ENCODE measurements at regions not wholly inside any gene's neighbourhood (a gene's known extent, or its start where the extent isn't known, plus 50 kb on each side); places are given as distances from the start of the nearest gene placed in this dataset.
"Not testable (repeated sequence)": the region's sequence is repeated elsewhere in the genome, so short reads cannot be mapped to it uniquely, and the experiment has no call there.

DNA sequence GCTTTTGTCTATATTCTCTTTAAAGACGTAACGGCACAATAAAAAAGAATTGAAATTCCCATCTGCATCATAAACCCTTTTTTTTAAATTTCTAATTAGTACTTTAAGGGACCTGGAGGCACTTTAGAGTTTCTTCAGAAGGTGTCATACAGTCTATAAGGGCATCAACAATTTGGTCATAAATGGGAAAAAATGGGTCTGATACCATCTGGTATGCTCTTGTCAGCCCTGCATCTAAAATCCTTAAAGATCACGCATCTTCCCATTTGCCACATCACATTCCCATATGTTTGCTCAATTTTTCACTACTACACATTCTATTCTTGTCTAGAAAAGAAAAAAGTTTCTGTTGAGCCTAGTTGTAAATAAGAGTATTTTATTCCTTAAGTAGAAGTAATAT lies 53.8 kb downstream of the COX7C start:
- DNase-seq: no peak

DNA sequence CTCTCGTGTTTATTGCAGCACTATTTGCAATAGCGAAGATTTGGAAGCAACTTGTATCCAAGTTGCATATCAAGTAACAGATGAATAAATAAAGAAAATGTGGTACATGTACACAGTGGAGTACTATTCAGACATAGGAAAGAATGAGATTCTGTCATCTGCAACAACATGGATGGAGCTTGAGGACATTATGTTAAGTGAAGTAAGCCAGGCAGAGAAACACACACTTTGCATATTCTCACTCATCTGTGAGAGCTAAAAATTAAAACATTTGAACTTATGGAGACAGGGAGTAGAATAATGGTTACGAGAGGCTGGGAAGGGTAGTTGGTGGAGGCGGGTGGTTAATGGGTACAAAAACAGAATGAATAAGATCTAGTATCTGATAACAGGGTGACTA lies 56.3 kb downstream of the COX7C start:
- DNase-seq: no peak

DNA sequence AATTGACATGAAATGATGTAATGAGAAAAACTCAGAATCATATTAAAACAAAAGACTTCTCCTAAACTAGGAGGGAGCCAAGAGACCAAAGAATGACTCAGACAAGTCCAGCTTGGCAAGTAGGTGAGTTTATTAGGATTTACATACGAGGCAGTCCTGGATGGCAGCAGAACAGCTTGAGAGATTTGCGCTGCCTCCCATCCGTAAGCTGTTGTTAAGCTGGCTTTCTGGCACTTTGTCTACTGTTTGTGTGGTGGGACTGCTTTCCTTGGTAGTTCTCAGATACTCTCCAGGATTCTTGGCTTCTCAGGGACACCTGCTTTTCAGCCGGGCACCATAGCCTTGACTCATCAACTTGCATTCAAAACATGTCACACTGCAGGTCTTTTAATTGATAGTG lies 57.6 kb downstream of the COX7C start:
- DNase-seq: no peak

DNA sequence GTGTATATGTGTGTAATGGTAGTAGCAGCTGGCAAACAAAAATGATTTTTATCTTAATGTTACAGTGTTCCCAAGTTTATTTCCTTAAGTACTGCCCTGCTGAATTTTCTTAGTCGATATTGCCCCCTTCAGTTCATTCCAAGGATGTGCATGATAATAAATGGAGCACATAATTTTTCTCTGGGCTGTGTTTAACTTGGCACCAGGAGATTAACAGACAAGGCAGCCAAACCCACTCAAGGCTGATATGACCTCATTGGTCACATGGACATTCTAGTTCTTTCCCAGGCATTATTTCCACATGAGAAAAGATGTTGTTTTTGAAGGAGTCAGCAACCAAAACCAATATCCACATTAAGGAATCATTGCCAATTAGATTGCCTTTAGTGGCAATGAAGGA lies 61.8 kb downstream of the COX7C start:
- peak; percentile 8 for DNase-seq

DNA sequence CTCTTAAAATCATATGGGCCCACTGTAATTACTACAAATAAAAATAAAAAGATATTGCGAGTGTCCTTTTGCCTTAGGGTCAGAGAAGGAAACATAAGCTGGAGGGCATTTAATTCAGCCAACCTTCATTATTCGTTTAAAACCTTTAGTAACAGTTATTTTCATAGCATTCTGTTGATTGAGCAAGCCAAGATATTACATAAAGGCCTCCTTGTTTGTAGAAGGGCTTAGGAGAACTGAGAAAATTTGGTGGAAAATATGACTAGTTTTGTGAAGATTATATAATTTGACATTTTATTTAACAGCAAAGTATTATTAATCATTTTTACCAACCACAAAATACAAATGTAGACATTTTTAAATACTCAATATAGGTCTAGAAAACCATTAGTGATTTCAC lies 62.2 kb downstream of the COX7C start:
- no peak for DNase-seq

DNA sequence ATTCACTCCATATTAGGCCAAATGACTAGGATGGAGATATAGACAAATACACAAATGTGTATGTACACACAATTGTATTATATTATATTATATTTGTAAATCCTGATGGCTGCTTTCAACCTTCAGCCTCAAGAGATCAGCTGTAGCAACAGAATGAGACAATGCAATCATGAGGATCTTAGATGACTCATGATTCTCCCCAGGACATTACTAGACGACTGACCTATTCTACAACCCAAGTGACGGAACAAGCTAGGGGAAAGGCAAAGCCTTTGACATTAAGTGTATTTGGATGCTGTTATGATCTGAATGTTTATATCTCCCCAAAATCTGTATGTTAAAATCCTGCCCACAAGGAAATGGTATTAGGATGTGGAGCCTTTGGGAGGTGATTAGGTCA lies 66.5 kb downstream of the COX7C start:
- no peak for DNase-seq

DNA sequence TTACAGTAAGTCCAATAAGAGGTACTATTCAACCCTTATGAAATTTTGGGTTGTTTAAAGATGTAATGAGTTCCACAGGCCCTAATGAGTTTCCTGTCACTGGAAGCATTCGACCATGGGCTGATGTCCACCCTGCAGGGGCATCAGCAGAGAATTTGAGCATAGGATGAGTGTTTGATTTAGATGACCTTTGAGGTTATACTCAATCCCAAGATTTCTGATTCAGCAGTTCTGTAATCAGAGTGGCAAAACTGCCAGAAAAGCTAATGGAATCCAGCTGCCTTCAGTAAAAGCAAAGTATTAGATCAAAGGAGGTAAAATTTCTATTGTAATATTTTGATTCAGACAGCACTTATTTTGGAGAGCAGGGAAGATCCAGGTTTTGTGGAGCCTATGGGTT lies 68.3 kb downstream of the COX7C start:
- DNase-seq: no peak

DNA sequence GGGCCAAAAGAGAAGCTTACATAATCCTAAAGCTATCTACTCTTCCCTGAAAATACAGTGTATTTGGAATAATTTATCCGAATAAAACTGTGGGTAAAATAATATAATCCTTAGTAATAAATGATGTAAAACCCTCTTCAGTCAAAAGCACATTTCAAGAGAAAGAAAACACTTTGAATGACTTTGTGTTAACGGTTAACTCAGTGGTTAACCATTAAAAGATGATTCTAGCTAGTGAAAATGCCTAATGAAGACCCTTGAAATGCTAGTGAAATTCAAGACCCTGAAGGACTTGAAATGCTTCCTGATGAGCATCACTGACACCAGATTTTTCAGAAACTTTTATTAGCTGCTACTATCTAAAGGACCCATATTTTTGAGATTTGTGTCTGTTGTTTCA lies 70.7 kb downstream of the COX7C start:
- DNase-seq: no peak

DNA sequence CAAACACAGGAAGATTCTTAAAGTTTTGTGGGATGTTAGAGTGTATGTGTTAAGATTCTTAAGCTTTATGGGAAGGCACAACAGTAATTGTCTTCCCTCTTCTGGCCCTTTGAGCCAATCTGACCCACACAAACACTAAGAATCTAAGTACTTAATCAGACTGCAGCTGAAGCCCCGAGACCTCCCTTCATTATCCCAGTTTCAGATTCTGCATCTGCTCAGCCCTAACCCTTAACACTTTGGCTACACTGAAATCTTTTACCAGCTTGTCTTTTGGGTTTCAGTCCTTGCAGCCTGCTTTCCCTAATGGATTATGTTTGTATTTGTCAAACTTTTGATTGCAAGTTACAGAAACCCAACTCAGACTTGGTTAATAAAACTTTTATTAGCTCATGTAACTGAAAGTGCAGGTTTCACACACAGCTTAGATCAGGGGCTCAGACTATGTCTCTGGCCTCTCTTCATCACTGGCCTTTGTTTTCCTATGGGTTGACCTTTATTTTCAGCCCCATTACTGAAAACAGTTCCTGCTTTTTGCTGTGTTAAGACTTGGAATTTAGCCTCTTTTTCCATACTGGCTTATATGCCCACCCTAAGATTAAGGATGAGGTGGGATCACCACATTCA lies 71.5 kb downstream of the COX7C start:
- DNase-seq: no peak

DNA sequence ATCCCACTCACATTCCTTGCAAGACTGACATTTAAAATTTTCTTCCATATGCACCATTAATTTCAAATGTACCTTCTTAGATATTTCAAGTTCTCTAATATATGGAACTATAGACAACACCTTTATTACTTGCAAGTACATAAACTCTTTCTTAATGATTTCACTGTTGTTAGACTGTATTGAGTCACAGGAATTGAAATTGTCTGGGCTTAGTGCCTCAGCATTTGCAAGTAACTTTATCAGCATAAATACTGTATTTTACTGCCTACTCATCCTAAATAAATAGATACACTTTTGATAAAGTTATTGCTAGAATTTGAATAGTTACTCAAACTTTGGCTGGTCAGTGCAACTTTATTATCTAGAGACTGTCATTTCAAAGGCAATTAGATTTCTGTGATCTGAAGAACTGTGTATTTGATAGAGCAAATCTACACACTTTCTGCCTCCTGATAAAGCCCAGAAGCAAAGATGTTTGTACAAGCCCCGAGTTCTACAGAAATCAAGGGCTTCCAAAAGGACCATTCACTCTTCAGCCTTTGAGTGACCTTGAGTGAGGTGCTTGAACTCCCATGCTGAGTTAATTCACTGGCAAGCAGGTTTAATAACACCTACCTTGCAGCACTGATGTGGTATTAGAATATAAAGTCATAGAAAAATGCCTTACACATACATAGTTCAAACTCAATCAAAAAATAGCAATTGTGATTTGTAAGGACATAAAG lies 91.6 kb downstream of the COX7C start:
- DNase-seq: no peak

DNA sequence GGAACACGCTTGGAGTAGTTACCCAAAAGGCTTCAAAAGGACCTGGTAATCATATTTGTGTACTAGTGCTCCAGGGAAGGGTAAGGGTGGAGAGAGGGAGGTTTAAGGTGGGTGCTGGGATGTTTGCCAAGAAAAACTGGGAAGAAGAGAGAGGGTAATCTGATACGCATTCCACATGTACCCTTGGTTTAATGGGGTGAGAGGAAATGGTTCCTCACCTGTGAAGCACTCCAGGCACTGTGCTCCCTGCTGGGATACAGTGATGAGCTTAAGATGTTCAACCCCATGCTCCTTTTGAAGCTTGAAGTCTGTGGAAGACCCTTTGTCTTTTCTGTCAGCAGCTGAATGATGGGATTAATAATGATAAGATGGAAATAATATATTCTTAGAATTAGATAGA lies 98.4 kb downstream of the COX7C start:
- DNase-seq: no peak

DNA sequence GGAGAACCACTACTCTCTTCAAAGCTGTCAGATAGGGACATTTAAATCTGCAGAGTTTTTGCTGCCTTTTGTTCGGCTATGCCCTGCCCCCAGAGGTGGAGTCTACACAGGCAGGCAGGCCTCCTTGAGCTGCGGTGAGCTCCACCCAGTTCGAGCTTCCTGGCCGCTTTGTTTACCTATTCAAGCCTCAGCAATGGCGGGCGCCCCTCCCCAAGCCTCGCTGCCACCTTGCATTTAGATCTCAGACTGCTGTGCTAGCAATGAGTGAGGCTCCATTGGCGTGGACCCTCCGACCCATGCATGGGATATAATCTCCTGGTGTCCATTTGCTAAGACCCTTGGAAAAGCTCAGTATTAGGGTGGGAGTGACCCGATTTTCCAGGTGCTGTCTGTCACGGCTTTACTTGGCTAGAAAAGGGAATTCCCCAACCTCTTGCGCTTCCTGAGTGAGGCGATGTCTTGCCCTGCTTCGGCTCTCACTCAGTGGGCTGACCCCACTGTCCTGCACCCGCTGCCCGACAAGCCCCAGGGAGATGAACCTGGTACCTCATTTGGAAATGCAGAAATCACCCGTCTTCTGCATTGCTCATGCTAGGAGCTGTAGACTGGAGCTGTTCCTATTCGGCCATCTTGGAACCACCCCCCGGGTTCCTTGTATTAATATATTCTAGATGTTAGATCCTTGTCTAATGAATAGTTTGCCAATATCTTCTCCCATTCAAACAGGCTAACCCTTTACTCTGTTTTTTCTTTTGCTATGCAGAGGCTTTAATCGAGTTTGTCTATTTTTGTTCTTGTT lies 113.8 kb downstream of the COX7C start:
- DNase-seq: not testable (repeated sequence)

DNA sequence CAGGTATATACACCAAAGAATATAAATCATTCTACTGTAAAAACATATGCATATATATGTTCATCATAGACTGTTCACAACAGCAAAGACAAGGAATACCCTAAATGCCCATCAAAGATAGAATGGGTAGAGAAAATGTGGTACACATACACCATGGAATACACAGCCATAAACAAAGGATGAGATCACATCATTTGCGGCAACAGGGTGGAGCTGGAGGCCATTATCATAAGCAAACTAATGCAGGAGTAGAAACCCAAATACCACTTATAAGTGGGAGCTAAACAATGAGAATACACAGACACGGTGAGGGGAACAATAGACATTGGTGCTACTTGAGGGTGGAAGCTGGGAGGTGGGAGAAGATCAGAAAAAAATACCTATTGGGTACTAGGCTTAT lies 117.6 kb downstream of the COX7C start:
- DNase-seq: no peak

DNA sequence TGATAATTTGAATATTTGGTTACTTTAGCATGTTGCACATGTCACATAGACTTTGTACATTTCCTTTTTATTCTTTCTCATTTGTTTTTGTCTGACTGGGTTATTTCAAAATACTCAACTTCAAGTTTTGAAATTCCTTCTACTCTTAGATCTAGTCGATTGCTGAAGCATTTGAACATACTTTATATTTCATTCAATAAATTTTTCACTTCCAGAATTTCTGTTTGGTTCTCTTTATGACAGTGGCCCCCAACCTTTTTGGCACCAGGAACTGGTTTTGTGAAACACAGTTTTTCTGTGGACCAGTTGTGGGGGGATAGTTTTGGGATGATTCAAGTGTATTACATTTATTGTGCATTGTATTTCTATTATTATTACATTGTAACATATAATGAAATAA lies 119.8 kb downstream of the COX7C start:
- no peak for DNase-seq

DNA sequence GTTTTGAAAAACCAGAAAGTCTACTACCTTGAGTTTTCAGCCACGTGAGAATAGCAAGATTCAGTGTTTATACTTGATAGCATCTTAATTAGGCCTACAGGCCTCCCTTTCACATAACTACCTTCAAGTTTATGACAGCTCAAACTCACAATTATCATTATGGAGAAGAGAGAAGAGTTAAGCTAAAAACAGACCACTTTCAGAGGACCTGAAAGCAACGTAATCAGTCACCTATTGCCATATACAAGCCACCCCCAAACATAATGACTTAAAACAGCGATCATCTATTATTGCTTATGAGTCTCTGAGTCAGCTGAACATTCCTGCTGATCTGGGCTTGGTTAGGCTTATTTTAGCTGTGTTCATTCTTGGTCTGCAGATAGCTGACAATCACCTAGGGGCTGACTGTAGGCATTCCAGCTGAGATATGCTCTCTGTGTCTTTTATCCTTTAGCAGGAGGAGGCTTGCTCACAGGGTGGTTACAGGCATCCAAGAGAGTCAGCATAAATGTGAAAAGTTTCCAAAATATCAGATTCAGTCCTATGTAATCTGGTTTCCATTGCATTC lies 130.9 kb downstream of the COX7C start:
- DNase-seq: no peak

DNA sequence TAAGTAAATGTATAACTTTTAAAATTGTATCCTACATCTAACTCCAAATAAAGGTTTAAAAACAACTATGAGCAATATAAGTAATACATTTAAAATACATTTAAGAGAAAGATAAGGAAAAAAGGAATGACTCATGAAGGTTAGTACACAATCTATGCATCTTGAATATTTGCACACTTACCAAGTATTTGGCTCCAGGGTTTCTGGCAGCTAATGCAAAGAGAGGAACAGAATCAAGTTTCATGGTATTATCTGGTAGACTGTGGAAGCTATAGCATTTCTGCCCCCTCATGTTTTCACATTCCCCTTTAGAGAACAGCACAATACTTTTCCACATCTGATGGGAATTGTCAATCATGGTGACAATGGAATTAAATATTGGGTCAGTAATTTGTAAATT lies 132.1 kb downstream of the COX7C start:
- DNase-seq: no peak

DNA sequence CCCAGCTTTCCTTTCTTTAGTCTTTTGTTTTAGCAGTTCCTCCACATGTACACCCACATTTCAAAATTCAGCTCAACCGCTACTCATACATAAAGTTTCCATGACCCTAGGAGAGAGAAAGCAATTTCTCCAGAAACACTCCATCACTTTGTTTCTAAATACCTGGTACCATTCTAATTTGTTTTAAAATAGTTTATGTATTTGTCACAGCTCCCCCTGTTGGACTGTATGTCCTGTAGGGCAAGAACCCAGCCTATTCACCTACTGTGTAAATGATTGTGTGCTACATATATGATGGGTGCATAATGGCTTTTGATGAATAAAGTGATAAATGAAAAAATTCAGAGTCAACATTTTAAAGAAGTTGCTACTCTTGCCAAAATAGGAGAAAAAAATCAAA lies 139.1 kb downstream of the COX7C start:
- no peak for DNase-seq

DNA sequence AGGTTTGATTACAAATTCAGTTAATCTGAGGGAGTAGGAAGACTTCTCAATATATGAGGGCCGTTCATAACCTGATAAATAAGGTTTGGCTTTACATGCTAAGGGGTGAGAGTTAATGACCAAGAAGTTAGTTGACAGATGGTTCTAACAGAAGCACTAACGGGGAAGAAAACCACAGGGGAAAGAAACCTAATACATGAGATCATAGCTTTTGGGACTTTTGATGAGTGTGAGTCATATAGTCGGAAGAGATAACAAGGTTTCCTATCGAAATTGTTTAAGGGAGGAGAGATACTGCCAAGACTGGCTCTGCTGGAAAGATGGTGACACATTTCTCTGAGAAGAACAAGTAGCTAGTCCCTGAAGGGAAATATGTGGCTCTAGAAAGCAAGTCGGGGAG lies 140.1 kb downstream of the COX7C start:
- no peak for DNase-seq

DNA sequence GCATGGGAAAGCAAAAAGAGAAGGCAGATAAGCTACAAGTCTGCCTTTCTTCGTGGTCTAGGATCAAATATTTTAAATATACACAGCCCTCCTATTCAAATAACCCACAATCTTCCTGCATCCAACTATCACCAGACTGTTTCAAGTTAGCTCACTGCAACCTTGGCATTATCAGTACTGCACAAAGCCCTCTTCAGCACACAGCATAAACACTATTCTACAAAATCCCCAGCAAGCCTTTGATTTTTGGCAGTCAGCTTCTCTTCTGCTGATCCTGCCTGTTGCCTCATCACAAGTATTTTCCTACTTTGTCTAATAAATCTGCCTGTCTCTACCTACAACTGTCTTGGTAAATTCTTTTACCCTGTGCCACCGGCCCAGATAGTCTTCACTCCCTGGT lies 142.9 kb downstream of the COX7C start:
- DNase-seq: no peak

DNA sequence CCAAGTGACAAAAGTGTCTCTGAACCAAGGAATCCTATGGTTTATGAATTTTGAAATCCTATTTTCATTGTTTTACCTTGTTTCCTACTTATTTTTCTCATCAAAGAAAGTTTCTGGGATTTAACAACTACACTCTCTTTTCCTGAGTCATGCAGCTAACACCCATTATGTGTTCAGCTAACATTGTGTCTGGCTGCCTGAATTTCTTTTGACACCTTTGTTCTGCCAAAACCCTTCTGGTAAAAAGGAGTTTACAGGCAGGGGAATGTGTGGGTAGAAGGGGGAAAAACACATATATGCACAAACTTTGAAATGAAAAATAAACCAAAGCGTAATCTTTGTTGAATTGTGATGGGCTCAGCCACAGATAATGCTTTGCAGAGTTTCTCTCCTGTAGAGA lies 146.2 kb downstream of the COX7C start:
- DNase-seq: no peak

DNA sequence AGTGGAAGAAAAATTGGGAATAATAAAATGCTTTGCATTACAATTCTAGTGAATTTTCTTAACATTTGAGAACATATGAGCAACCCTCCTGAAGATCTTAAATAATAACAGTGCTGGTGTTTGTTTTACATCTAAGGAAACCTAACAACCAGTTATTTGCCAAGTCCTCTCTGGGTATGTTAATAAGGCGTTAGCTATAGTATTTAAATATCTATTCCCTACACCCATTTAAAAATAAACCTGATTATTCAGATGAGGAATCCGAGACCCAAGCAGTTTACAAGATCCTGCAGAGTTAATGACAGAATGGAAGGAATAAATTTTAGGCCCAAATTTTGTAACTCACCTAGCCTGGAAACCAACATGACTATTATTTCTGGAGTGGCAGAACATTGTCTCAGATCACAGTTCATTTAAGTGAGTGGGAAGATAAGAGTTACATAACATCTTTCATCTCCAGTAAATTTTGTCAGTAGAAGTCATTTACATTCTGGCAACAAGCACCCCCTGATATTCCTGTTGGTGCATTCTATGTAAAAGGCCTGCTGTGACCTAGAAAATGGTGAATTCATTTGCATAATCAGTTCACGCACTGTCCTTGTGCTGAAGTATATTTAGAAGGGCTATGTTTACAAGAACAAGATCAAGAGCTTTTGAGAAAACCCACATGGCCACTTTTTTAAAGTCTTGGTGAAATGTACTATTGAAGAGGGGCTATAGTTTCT lies 148.2 kb downstream of the COX7C start:
- no peak for DNase-seq

DNA sequence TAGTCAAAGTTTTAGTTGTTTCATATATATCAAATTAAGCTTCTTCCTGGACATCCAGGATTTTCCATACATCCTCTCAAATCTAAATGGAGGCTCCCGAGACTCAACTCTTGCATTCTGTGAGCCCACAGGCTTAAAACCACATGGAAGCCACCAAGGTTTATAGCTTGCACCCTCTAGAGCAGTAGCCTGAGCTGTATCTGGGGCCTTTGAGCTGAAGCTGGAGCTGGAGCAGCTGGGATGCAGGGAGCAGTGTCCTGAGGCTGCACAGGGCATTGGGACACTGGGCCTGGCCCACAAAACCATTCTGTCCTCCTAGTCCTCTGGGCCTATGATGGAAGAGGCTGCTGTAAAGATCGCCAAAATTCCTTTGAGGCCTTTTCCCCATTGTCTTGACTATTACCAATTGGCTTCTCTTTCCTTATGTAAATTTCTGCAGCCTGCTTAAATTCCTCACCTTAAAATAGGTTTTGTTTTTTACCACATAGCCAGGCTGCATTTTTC lies 151.0 kb downstream of the COX7C start:
- DNase-seq: no peak

DNA sequence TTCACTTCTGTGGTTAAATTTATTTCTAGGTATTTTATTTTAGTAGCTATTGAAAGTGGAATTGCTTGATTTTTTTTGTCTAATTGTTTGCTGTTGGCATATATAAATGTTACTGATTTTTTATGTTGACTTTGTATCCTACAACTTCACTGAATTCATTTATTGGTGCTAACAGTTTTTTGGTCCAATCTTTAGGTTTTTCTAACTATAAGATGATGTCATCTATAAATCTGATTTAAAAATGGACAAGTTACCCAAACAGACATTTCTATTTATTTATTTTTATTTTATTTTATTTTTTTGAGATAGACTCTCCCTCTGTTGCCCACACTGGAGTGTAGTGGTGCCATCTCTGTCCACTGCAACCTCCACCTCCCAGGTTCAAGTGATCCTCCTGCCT lies 162.3 kb downstream of the COX7C start:
- DNase-seq: no peak
